ENCODE measurements at regions not wholly inside any gene's neighbourhood (a gene's known extent, or its start where the extent isn't known, plus 50 kb on each side); places are given as distances from the start of the nearest gene placed in this dataset.

- H3K36me3 Mint-ChIP-seq: no peaks in the 10 kb centered on the region
- no peaks in the 10 kb centered on the region for H3K4me1 Mint-ChIP-seq
- no peak overlapping the region for H3K27ac Mint-ChIP-seq
- no peaks in the 10 kb centered on the region for H3K27me3 Mint-ChIP-seq
- H3K4me3 Mint-ChIP-seq: no peak overlapping the region
- H3K9me3 Mint-ChIP-seq: peaks cover 9% of the 10 kb centered on the region
- DNase-seq: no peak
Observed at GRCh38 chr5:162392336-162392735, 324.8 kb downstream of the GABRG2 start.

DNA sequence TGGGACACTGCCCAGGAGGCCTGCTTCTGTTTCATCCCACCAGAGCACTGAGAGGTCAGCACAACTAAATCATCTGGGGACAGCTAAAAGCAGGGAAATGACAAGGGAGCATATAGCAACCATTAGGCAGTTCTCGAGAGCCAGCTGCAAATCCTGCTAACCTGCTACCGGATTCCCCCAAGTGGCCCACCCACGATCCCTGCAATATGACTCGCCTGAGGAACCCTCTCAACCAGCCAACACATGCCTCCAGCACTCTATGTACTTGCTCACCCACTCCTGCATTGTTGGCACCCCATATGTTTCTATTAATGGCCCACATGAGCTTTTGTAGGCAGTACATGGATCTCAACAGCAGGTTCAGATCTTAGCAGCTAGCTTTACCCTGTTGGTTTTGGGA is 326.0 kb downstream of the GABRG2 start:
- DNase-seq: no peak
- Mint-ChIP-seq H3K36me3 (no peaks in the 10 kb centered on the region), H3K27ac (no peak overlapping the region), H3K27me3 (no peaks in the 10 kb centered on the region), H3K4me1 (no peaks in the 10 kb centered on the region), H3K4me3 (no peak overlapping the region), H3K9me3 (peaks cover 12% of the 10 kb centered on the region)

GRCh38 chr5:162407614-162408013 is 340.0 kb downstream of the GABRG2 start:
- Mint-ChIP-seq H3K4me3 (no peak overlapping the region), H3K4me1 (no peaks in the 10 kb centered on the region), H3K27ac (no peak overlapping the region), H3K9me3 (peaks cover 12% of the 10 kb centered on the region), H3K27me3 (no peaks in the 10 kb centered on the region), H3K36me3 (no peaks in the 10 kb centered on the region)
- no peak for DNase-seq

DNA sequence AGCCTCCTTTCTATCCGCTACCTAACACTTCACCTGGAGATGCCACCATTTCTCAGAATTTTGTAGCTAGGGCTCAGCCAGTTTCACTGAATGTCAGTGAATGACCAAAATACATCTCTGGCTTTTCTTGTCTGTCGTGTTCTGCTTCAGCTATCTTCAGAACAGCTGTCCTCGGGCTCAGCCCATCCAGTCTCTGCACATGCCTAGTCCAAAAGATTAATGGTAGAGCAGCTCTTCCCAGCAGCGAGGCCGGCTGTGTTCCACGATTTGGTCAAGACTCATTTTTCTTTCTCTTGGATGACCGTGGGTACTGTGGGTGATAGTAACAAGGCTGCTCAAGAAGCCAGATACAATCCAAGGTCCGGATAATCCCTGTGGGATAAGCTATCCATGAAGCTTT is 342.8 kb downstream of the GABRG2 start:
- DNase-seq: no peak
- H3K9me3 Mint-ChIP-seq: peaks cover 12% of the 10 kb centered on the region
- H3K27ac Mint-ChIP-seq: no peak overlapping the region
- no peaks in the 10 kb centered on the region for H3K36me3 Mint-ChIP-seq
- no peak overlapping the region for H3K4me3 Mint-ChIP-seq
- H3K4me1 Mint-ChIP-seq: no peaks in the 10 kb centered on the region
- H3K27me3 Mint-ChIP-seq: no peaks in the 10 kb centered on the region

GRCh38 chr5:162429142-162429541 is 361.6 kb downstream of the GABRG2 start:
- H3K4me3 Mint-ChIP-seq: no peak overlapping the region
- no peaks in the 10 kb centered on the region for H3K36me3 Mint-ChIP-seq
- no peaks in the 10 kb centered on the region for H3K27me3 Mint-ChIP-seq
- H3K9me3 Mint-ChIP-seq: peaks cover 2% of the 10 kb centered on the region
- DNase-seq: no peak
- H3K4me1 Mint-ChIP-seq: no peaks in the 10 kb centered on the region
- H3K27ac Mint-ChIP-seq: no peak overlapping the region

DNA sequence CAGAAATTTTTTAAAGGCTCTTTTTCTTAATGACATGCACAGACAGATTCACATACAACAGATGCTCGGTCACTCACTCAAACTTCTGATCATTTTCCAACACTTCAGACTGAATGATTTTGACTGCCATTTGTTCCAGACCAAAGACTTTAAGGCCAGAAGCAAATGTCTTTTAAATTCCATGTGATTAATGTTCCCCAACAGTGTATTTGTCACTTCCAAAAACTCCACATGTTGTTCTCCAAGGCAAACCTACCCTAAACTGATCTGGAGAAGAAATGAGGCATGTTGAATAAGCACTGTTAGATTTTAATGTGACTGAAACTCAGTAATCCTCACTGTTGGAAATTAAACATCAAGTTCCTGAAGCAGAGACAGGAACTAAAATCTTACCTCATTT is 366.7 kb downstream of the GABRG2 start:
- no peaks in the 10 kb centered on the region for H3K27me3 Mint-ChIP-seq
- H3K27ac Mint-ChIP-seq: no peak overlapping the region
- no peaks in the 10 kb centered on the region for H3K36me3 Mint-ChIP-seq
- H3K4me3 Mint-ChIP-seq: no peak overlapping the region
- H3K9me3 Mint-ChIP-seq: peaks cover 4% of the 10 kb centered on the region
- no peak for DNase-seq
- no peaks in the 10 kb centered on the region for H3K4me1 Mint-ChIP-seq

DNA sequence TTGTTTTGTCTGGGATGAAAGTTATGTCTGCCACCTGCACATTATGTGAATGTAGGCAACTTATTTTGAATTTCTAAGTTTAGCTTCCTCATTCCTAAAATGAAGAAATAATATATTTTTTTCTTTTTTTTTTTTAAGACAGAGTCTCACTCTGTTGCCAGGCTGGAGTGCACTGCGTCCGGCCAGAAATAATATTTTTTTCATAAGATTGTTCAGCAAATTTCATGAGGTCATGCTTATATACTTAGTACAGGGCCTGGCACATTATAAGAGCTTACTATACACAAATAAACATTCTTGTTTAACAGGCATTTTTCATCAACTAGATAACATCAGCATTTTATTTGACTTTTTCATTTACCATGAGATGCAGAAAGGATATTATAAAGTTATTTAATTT is 368.5 kb downstream of the GABRG2 start:
- Mint-ChIP-seq H3K4me3 (no peak overlapping the region), H3K27ac (no peak overlapping the region), H3K27me3 (no peaks in the 10 kb centered on the region), H3K4me1 (no peaks in the 10 kb centered on the region), H3K9me3 (peaks cover 1% of the 10 kb centered on the region), H3K36me3 (no peaks in the 10 kb centered on the region)
- no peak for DNase-seq

- Mint-ChIP-seq H3K36me3 (no peaks in the 10 kb centered on the region), H3K4me3 (no peak overlapping the region), H3K27me3 (no peaks in the 10 kb centered on the region), H3K27ac (no peak overlapping the region), H3K4me1 (no peaks in the 10 kb centered on the region), H3K9me3 (no peaks in the 10 kb centered on the region)
- DNase-seq: no peak
Observed at GRCh38 chr5:162444129-162444762, 376.7 kb downstream of the GABRG2 start.

- Mint-ChIP-seq H3K4me1 (no peaks in the 10 kb centered on the region), H3K36me3 (no peaks in the 10 kb centered on the region), H3K27ac (no peak overlapping the region), H3K4me3 (no peak overlapping the region), H3K27me3 (no peaks in the 10 kb centered on the region), H3K9me3 (peaks cover 22% of the 10 kb centered on the region)
- DNase-seq: no peak
Observed at GRCh38 chr5:162456086-162456485, 388.5 kb downstream of the GABRG2 start.

DNA sequence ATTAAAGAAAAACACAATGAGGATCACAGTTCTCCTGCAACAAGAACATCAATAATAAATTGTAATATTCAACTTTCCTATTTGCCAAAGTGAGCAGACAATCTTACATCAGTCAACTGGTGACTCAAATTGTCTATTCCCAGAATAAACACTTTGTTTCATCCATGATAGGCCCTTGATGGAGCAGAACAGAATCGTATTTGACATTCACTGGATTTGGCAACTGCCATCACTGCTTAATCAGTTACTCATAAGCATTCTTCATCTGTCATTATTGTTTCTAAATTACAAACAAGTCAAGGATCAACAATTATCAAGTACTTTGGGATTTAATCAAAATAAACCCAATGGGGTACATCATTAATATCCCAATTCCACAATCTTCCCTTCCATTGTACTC is 398.4 kb downstream of the GABRG2 start:
- no peak for DNase-seq
- H3K4me3 Mint-ChIP-seq: no peak overlapping the region
- H3K27ac Mint-ChIP-seq: no peak overlapping the region
- peaks cover 8% of the 10 kb centered on the region for H3K9me3 Mint-ChIP-seq
- no peaks in the 10 kb centered on the region for H3K36me3 Mint-ChIP-seq
- H3K4me1 Mint-ChIP-seq: no peaks in the 10 kb centered on the region
- no peaks in the 10 kb centered on the region for H3K27me3 Mint-ChIP-seq

- Mint-ChIP-seq H3K4me3 (no peak overlapping the region), H3K36me3 (no peaks in the 10 kb centered on the region), H3K9me3 (no peaks in the 10 kb centered on the region), H3K4me1 (no peaks in the 10 kb centered on the region), H3K27me3 (no peaks in the 10 kb centered on the region), H3K27ac (no peak overlapping the region)
- no peak for DNase-seq
Observed at GRCh38 chr5:162473041-162473714, 405.6 kb downstream of the GABRG2 start.

DNA sequence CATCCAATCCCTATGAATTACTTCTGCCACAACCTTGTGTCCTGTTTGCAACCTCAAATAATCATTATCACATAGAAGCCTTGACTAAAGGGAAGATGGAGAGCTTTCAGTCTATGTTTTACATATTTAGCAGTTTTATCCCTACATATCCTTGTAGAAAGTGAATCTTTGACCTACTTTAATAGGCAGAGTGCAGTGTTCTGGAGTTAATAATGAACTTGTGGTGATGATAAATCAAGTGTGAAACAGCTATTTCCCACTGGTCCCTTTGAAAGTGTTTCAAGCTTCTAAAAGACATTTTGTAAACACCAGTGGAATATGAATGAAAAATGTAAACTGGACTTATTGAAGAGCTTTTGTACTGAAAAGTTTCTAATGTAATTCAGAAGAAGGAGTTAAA is 406.7 kb downstream of the GABRG2 start:
- H3K36me3 Mint-ChIP-seq: no peaks in the 10 kb centered on the region
- H3K4me1 Mint-ChIP-seq: no peaks in the 10 kb centered on the region
- H3K9me3 Mint-ChIP-seq: no peaks in the 10 kb centered on the region
- H3K27ac Mint-ChIP-seq: no peak overlapping the region
- no peak overlapping the region for H3K4me3 Mint-ChIP-seq
- no peaks in the 10 kb centered on the region for H3K27me3 Mint-ChIP-seq
- DNase-seq: no peak

DNA sequence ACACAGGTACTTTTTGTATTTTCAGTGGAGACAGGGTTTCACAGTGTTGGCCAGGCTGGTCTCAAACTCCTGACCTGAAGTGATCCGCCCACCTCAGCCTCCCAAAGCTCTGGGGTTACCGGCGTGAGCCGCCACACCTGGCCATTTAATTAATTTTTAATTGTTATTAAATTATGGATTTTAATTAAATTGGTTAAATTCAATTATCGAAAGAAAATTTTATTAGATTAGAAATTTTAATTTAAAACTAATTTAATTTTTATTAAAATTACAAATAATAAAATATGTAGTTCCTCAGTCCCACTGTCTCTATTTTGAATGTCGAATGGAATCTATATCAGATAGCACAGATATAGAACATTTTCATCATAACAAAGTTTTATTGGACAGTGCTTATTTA is 416.5 kb downstream of the GABRG2 start:
- no peak for DNase-seq
- no peaks in the 10 kb centered on the region for H3K4me1 Mint-ChIP-seq
- no peaks in the 10 kb centered on the region for H3K36me3 Mint-ChIP-seq
- H3K9me3 Mint-ChIP-seq: peaks cover 5% of the 10 kb centered on the region
- no peak overlapping the region for H3K4me3 Mint-ChIP-seq
- no peak overlapping the region for H3K27ac Mint-ChIP-seq
- H3K27me3 Mint-ChIP-seq: no peaks in the 10 kb centered on the region

GRCh38 chr5:162484986-162485385 is 417.4 kb downstream of the GABRG2 start:
- Mint-ChIP-seq H3K4me1 (no peaks in the 10 kb centered on the region), H3K9me3 (peaks cover 5% of the 10 kb centered on the region), H3K4me3 (no peak overlapping the region), H3K27ac (no peak overlapping the region), H3K36me3 (no peaks in the 10 kb centered on the region), H3K27me3 (no peaks in the 10 kb centered on the region)
- no peak for DNase-seq

DNA sequence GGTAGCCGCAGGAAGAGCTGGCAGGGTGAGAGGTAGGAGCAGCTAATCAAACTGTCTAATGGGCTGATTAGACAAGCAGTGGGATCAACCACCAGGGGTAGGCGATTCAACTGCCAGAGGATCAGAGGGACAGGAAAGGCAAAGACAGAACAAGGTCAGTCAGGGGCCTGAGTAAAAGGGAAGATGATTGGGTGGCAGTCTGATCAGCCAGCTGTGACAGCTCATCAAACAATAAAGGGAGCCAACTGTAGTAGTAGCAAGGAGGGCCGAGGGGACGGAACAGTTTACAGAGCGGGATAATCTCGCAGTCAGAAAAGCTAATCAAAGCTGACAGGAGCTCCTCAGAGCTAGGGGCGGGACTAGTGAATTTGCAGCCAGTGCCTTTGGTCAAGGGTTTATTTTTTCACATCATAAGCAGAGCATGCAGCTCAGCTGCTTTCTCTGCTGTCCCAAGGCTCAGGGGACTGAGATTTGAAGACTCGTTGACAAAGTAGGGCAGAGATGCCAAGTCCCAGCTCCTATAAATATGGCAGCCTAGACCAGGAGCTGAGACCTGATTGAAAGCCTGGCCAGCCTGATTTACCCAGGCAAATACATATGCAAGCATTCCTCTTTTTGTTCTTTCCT is 418.2 kb downstream of the GABRG2 start:
- DNase-seq: no peak
- H3K4me1 Mint-ChIP-seq: no peaks in the 10 kb centered on the region
- H3K27ac Mint-ChIP-seq: peak overlapping the region; percentile 6
- H3K36me3 Mint-ChIP-seq: no peaks in the 10 kb centered on the region
- no peaks in the 10 kb centered on the region for H3K27me3 Mint-ChIP-seq
- no peak overlapping the region for H3K4me3 Mint-ChIP-seq
- peaks cover 5% of the 10 kb centered on the region for H3K9me3 Mint-ChIP-seq

Data from activated naive CD8-positive, alpha-beta T cell treated with anti-CD3 and anti-CD28 coated beads for 36 hours (primary cell).